ENCODE measurements at regions not wholly inside any gene's neighbourhood (a gene's known extent, or its start where the extent isn't known, plus 50 kb on each side); places are given as distances from the start of the nearest gene placed in this dataset.

DNA sequence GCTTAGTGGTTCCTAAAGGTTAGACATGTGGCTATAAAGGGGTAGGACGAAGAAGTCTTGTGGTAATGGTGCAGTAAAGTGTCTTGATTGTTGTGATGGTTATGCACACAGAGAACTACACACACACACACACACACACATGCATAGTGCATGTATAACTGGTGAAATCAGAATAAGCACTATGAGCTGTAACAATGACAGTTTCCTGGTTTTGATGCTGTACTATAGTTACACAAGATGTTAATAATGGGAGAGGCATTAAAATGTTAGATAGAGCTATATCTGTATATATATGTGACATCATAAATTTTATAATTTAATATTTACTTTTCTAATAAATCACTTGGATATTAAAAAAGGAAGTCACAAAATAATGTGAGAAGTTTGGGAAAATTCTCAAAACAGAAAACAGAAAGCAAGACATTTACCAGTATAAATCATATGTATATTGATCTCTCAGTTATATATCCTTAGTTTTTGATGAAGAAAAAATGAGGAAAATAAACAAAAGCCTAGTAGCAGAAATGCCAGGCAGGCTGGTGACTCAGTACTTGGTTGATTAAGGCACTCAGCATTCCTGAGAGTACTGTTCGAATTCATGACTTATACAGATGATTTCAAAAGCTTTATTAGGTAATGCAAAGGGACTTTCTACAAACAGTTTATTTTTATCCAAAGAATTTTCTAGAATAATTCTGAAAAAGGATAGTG lies 350.5 kb upstream of the DAB2 start:
- no peaks in the 10 kb centered on the region for H3K23me2 ChIP-seq (ENCODE audit: insufficient read length, low read depth, low read length, poor library complexity, severe bottlenecking)
- no peak overlapping the region for H3K56ac ChIP-seq (ENCODE audit: insufficient read length, low read depth, low read length)
- H2BK12ac ChIP-seq (ENCODE audit: insufficient read length, low read depth, low read length) = no peak overlapping the region
- H3K36me3 Mint-ChIP-seq (ENCODE audit: insufficient read depth in 1 of 3, low read depth in 3 of 3) = no peaks in the 10 kb centered on the region
- no peak overlapping the region for H2BK120ac ChIP-seq (ENCODE audit: low read depth, low read length, poor library complexity, severe bottlenecking)
- DNase-seq = no peak
- H4K8ac ChIP-seq (replicated peaks; ENCODE audit: insufficient read length, low read depth, low read length) = no peak overlapping the region
- no peak overlapping the region for H4K91ac ChIP-seq (ENCODE audit: insufficient read length, low read depth, low read length)
- no peak overlapping the region for H3K27ac Mint-ChIP-seq
- H3K14ac ChIP-seq (ENCODE audit: insufficient read depth, low read length) = no peak overlapping the region
- H2BK20ac ChIP-seq (ENCODE audit: low read depth, low read length, poor library complexity, severe bottlenecking) = no peak overlapping the region
- no CpG with 5 or more reads among the region's 2 CpGs for WGBS (ENCODE audit: extremely low coverage, insufficient read length, low lambda C conversion rate)
- no peak overlapping the region for H4K5ac ChIP-seq (ENCODE audit: insufficient read length, low read depth, low read length)
- H3K27ac ChIP-seq (ENCODE audit: insufficient read length, low read depth, low read length) = no peak overlapping the region
- H3K79me2 ChIP-seq (ENCODE audit: insufficient read depth, low read length) = no peaks in the 10 kb centered on the region
- H3K4me1 Mint-ChIP-seq = peaks cover 5 to 6% of the 10 kb centered on the region in 2 experiments
- no peaks in the 10 kb centered on the region; the same call in 1 of the 2 replicates for H3K27me3 ChIP-seq (ENCODE audit: insufficient read depth, low read length)
- no peak overlapping the region for H2AFZ ChIP-seq (ENCODE audit: low read length)
- H3K9ac ChIP-seq (ENCODE audit: extremely low read depth, insufficient read length, low read length) = no peak overlapping the region
- no peak overlapping the region for H3K23ac ChIP-seq (ENCODE audit: insufficient read length, low read depth, low read length)
- TF ChIP-seq, protein P1, sequence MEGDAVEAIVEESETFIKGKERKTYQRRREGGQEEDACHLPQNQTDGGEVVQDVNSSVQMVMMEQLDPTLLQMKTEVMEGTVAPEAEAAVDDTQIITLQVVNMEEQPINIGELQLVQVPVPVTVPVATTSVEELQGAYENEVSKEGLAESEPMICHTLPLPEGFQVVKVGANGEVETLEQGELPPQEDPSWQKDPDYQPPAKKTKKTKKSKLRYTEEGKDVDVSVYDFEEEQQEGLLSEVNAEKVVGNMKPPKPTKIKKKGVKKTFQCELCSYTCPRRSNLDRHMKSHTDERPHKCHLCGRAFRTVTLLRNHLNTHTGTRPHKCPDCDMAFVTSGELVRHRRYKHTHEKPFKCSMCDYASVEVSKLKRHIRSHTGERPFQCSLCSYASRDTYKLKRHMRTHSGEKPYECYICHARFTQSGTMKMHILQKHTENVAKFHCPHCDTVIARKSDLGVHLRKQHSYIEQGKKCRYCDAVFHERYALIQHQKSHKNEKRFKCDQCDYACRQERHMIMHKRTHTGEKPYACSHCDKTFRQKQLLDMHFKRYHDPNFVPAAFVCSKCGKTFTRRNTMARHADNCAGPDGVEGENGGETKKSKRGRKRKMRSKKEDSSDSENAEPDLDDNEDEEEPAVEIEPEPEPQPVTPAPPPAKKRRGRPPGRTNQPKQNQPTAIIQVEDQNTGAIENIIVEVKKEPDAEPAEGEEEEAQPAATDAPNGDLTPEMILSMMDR (conservative IDR thresholded peaks at IDR 0.05) = no peak
- no peaks in the 10 kb centered on the region for H4K20me1 ChIP-seq (ENCODE audit: control insufficient read depth, insufficient read depth, insufficient read length)
- no peaks in the 10 kb centered on the region for H3K79me1 ChIP-seq (ENCODE audit: insufficient read depth, low read depth, low read length, poor library complexity, severe bottlenecking)
- H3K4me2 ChIP-seq (ENCODE audit: insufficient read depth, insufficient read length, low read length) = no peak overlapping the region
- H3T11ph ChIP-seq (ENCODE audit: low read length) = no peak overlapping the region
- H3K4me1 ChIP-seq (ENCODE audit: insufficient read depth, low read length) = 0 out of 2 replicates have a peak, but pooled peaks cover under 1% of the 10 kb centered on the region
- H3K9me3 ChIP-seq (ENCODE audit: control insufficient read depth, low read depth, low read length) = no peaks in the 10 kb centered on the region
- no peaks in the 10 kb centered on the region for H3K27me3 Mint-ChIP-seq (ENCODE audit: low read depth)
- no peak overlapping the region for H2AK5ac ChIP-seq (ENCODE audit: insufficient read length, low read length)
- no peak overlapping the region for H3K18ac ChIP-seq (ENCODE audit: insufficient read length, low read depth, low read length)
- H2BK15ac ChIP-seq (ENCODE audit: low read depth, low read length) = no peak overlapping the region
- H2BK5ac ChIP-seq (ENCODE audit: insufficient read length, low read length) = no peak overlapping the region
- no peak overlapping the region for H3K4me3 Mint-ChIP-seq
- no peaks in the 10 kb centered on the region; a peak in 1 of 5 replicates for H3K9me3 Mint-ChIP-seq
- no peak overlapping the region for H3K4ac ChIP-seq (ENCODE audit: low read depth, low read length)

All from H9 (cell line).